GM18508 (cell line): ENCODE measurements at regions not wholly inside any gene's neighbourhood (a gene's known extent, or its start where the extent isn't known, plus 50 kb on each side); places are given as distances from the start of the nearest gene placed in this dataset.

Experiments used
- ATAC-seq: cut with Tn5 transposase; IDR thresholded peaks from one replicate; pipeline ENCODE4 v1.9.1; 2021; ENCODE audit warnings: moderate number of reproducible peaks; ENCODE audit not compliant: insufficient read depth, unreplicated experiment

DNA sequence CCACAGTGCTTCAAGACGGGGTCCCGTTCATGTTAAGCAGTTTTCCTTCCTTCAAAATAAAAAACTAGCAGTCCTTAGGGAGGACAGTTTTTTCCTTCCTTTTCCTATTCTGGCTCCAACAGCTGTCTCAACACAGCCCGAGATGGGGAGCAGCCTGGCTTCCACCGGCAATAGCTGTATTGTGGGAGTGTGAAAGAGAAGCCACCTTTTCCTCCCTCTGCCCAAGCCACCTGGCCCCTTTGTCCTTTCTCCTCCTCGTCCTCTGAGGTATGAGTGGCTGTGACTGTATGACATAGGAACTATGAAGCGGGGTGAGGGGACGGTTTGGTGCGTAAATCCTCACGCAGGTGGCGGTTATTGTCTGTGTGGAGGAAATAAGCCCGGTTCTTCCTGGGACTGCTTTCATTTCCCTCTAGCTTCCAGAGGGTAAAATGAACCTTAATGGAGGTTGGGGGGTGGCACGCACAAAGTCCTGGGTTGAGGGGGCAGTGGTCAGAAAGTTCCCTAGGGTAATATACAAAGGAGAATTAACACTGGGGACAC is 292.0 kb upstream of the DMRT1 start:
- ATAC-seq, result no peak

DNA sequence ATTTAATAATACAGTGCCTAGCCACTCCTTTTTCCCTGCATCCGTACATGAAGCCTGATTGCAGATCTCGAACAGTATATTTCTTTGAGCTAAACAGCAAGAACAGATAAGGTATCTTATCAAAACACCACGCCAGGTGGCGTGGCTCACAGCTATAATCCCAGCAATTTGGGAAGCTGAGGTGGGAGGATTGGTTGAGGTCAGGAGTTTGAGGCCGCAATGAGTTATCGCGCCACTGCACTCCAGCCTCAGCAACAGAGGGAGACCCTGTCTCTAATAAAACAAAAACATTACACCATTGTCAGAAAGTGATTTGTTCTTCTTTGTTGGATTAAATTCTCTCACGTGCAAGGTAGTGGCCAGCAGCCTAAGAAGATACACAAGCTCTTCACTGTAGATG is 291.2 kb upstream of the DMRT1 start:
- ATAC-seq, result no peak

DNA sequence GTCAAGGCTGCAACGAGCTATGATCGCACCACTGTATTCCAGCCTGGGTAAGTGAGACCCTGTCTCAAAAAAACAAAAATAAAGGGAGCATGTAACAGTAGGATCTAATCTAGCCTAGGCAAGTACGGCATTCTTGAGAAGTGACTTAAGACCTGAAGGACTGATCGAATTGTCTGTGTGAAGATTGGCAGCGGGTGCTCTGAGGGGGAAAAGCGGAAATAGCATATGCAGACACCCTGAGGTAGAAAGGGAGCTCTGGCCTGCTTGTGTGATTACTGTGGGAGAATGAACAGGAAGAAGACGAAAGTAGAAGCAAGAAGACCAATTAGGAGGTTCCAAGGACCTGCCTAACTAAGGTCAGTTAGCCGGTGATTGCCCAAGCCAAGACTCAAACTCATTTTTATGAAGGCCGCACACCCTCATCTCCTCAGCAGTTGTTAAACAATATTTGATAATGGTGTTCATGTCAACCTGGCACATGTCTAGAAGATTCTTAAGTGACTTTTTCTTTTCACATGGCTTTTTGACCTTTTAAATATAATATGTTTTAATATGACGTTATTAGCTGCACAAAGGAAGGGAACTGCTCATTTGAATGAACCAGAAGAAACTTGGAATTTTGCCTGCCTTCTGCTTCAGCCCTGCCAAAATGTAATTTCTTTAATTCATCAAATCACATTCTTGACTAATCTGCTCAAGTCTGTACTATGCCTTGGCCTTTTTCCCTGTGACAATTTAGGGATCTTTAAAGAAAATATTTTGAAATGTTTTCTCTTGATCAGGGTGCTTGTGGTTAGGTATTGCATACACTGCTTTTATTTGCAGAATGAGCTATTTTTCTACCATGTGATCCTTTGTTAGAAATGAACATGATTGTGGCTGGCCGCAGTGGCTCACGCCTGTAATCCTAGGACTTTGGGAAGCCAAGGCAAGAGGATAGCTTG is 289.2 kb upstream of the DMRT1 start:
- no peak for ATAC-seq

DNA sequence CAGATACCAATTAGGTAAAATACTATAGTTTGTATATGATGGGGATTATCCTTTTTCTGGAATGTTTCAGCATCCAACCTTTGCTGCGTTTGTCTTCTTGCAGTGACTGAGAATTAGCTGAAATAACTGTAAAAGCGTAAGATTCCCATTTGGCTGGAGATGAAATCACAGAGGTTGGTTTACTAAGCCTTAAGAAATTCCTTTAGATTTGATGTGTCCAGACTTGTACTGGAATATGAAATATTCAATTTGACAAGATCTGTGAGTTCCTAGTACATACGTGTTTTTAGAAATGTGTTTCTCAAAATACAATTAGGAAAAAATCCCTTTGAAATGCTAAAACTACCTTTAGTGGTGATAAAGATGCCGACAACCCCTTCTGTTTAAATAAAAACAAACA is 286.0 kb upstream of the DMRT1 start:
- ATAC-seq, result no peak

DNA sequence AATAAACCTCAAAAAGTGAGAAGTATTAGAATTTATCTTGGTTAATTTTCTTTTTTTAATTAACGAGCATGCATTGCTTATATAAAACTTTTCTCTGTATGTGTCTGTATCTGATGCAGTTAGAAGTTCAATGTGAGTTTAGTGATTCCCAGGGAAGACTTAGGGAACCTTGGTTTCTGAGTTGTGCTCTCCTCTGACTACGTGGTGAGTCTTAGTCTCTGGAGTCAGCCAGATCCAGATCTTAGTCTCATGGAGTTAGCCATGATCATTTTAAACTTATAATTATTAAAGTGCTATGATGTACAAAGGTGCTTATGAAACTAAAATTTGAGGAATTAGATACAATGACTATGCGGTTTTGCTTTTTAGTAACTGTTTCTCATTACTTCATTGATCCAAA is 285.3 kb upstream of the DMRT1 start:
- ATAC-seq, result no peak

DNA sequence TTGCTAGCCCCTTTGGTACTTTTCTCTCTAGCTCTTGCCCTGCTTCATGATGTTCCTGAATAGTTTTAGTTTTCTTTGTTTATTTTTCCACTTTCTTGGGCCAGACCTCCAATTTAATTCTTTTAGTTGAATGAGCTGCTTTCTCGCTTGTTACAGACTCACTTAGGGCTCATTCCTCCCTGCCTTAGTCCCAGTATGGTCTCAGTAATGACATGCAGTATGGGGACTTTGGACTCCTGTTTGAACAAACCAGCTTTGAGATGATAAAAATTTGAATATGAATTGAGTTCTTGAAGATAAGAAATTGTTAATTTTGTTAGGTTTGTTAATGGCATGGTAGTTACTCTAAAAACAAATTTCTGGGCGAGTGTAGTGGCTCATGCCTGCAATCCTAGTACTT is 284.8 kb upstream of the DMRT1 start:
- no peak for ATAC-seq

DNA sequence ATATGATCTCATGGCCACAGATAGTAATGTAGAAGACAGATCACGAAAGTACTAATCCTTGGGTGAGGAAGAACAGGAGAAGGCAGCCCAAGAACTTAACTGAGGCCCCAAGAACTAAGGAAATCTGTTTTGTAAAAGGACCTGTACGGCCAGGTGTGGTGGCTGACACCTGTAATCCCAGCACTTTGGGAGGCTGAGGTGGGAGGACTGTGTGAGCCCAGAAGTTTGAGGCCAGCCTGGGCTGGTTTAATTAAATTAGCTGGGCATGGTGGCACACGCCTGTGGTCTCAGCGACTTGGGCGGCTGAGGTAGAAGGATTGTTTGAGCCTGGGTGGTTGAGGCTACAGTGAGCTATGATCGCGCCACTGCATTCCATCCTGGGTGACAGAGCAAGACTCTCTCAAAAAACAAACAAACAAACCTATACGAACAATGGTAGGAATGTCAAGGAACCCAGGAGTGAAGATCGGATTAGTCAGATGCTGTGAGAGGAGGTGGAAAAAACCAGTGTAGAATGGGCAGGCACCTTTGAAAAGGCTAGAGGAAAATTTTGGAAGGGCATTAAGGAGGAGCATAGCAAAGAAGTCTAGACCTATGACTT is 283.8 kb upstream of the DMRT1 start:
- no peak for ATAC-seq

DNA sequence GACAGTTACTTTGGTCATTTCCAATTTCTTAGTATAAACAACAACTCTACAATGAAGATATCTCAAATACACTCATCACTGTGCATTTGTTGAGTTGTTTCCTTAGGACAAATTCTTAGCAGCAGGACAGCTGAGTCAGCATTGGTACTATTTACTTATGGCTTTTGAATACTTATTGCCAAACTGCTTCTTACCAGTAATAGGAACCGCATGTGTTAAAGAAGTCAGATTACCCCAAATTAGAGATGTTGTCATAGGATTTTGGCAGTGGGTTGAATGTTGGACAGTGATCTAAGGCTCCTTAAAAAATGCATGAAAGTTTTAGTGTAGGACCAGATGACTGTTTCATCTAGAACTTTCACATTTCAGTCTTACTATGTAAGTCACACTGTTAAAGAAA is 280.1 kb upstream of the DMRT1 start:
- ATAC-seq, result no peak

DNA sequence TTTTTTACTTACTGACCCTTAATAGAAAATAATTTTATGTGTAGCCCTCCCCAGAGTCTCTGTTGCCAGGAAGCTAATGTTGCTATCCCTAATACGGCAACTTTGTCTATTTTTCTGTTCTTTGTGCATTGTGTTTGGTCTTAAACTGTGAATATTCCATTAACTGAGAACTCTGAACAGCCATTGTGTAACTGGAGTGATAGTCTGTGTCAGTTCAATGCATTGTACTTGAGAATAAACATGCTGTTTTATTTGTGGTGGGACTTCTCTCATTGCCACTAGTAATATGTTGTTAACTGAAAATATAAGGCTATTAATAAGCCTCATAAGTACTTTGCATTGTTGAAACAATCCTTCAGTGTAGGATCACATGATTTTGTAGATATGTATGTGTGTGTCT is 278.3 kb upstream of the DMRT1 start:
- no peak for ATAC-seq

DNA sequence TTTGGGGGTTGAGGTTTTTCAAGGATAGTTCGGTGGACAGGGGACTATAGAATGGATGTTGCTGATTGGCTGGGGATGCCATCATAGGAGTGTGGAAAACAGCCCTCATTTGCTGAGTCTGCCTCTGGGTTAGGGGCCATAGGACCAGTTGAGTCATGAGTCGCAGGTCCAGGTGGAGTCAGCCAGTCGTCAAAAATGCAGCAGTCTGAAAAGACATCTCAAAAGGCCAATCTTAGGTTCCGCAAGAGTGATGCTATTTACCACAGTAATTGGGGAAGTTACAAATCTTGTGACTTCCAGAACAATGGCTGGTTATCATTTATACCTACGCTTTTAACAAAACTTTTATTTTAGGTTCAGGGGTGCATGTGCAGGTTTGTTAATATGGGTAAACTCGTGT is 276.0 kb upstream of the DMRT1 start:
- ATAC-seq, result no peak

DNA sequence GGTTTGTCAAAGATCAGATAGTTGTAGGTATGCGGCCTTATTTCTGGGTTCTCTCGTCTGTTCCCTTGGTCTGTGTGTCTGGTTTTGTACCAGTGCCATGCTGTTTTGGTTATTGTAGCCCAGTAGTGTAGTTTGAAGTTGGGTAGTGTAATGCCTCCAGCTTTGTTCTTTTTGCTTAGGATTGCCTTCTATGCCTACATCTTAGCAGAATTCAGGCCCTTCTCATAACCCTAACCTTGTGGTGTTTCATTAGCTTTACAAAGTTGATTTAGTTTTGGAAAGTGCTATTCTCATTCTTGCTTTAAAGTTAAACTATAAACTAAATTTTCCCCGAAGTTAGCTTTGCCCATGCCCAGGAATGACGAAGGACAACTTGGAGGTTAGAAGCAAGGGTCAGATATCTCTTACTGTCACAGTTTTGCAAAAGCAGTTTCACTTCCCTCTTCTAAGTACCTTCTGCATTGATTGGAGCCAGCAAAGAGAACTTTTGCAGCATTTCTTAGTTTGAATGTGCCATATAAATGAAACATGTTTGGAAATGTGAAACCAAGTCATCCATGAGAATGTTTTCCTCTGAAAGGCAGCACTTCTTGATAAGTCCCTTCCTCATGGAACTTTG is 274.3 kb upstream of the DMRT1 start:
- ATAC-seq, result peak; percentile 85

DNA sequence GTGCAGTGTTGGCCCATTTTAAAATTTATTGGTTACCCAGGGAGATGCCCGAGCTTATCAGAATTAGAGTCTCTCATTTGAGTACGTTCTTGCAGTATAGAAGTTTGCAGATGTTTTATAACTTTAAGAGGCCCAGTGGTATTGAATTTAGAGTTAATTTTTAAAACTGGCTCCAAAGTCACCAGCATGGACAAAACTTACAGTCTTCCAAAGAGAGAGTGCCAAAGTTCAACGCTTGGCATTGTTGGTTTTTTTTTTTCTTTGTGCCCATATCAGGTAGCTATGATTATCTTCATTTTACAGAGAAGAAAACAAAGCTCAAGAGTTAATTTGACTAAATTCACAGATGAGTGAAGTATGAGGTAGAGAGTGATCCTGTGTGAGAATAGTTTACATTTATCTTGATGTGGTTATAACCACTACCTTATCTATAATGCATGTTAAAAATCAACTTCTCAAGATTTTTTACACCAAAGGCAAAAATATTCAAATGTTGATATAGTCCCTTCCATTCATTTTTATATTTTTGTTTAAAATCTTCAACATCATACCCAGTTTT is 273.7 kb upstream of the DMRT1 start:
- peak; percentile 20 for ATAC-seq

DNA sequence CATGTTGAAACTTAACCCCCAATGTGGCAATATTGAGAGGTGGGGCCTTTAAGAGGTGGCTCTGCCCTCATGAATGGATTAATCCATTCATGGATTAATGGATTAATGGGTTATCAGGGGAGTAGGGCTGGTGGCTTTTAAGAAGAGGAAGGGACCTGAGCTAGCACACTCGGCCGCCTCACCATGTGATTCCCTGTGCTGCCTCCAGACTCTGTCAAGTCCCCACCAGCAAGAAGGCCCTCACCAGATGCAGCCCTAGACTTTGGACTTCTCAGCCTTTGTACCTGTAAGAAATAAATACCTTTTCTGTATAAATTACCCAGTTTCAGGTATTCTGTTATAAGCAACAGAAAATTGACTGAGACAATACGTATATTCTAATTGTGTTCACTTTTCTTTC is 272.2 kb upstream of the DMRT1 start:
- ATAC-seq, result no peak

DNA sequence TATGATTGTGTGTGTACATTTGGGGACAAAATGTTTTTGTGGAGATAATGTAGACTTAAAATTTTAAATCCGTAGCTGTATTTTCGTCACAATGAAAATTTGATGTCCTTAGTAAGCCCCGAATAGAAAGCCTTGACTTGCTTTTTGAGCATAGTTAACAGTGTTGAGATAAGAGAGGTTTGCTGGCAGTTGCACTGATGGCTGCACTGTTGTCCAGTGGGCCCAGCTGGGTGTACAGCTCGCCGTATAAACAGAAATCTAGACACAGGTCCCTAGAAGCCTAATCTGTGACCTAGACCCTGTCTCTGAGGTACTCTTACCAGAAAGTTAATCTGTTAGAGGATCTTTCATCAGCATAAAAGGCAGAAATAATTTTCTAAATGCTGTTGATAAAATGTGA is 271.3 kb upstream of the DMRT1 start:
- ATAC-seq, result no peak

DNA sequence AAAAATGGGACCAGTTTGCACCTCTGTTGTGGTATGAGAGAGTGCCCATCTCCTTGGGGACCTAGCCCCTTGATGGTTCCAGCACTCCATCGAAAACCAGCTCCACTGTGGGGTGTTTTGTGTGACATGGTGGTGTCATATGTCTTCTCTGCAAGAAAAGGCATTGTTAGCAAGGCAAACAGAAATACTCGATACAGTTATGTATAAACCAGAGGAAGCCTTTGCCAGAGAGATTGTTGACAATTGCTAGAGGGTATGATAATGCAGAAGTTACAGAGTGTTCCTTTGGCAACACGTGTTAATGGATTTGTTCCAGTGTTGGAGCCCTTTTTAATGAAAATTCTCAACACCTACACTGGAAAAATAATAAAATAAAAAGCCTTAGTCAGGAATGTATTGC is 270.4 kb upstream of the DMRT1 start:
- ATAC-seq, result no peak

DNA sequence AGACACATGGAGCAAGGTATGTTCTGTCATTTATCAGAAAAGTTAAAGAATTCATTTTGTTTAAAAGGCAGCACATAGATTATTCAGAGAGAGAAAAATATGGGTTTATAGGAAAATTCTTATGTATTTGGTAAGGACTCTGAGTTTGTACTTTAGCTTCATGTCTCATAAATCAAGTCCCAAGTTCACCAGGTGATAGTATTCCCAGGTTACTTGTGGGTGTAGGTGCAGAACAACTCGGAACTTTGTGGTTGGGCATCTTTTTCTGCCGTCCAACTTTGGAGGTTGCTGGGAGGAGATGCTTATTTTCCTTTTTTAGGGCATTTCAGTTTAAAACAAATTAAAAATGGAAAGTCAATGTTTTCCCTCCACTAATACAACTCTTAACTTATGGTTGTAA is 269.8 kb upstream of the DMRT1 start:
- no peak for ATAC-seq

DNA sequence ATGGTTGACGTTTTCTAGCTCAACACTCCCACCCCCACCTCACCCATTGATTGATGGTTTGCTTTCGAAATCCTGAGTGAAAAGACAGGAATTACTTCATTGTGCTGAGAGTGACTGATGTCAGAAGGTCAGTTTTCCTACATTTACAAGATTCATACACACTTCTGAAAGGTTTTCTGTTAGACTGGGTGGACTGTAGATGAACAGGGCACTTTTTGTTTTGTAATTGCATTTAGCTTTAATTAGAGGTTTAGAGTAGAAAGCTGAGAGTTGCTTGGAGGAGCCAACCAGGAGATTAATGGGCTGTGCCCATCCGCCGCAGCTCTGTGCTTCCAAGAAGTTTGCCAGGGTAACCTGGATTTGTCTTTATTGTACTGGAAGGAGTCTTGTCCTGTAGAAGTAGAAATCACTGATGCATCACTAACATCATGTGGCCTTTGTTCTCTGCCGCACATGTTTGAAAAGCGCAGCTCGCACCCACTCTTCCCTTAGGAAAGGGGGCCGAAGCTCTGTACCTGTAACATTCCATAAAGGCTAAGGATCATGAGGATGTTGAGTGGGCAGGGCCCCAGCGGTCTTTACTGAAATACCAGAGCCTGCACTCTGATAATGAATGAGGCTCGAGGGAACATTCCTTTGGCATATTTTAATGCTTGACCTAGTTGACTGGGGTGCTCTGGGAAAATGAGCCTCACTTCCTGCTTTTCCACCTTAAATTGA is 267.6 kb upstream of the DMRT1 start:
- ATAC-seq, result no peak

DNA sequence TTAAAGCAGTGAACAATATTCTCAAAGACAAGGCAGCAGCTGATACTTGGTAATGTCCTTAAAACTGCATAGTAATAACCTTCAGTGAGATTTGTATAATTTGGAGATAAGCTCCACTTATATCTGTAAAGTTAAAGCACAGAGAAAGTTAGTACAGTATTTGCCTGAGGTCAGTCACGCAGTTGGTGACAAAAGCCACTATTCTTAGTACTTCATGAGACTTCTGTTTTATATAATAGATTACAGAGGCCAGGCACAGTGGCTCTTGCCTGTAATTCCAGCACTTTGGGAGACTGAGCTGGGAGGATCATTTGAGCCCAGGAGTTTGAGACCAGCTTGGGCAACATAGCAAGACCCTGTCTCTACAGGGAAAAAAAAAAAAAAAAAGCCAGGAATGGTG is 266.4 kb upstream of the DMRT1 start:
- no peak for ATAC-seq

DNA sequence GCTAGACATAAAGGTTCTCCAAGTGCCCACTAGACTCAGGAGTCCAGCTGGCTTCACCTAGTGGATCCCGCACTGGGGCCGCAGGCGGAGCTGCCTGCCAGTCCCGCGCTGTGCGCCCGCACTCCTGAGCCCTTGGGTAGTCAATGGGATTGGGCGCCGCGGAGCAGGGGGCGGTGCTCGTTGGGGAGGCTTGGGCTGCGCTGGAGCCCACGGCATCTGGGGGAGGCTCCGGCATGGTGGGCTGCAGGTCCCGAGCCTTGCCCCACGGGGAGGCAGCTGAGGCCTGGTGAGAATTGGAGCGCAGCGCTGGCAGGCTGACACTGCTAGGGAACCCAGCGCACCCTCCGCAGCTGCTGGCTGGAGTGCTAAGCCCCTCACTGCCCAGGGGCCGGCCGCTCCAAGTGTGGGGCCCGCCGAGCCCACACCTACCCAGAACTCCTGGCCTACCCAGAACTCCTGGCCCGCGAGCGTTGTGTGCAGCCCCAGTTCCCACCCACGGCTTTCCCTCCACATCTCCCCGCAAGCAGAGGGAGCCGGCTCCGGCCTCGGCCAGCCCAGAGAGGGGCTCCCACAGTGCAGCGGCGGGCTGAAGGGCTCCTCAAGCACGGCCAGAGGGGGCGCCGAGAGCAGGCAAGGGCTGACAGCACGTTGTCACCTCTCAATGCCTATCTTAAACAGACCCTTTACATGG is 260.7 kb upstream of the DMRT1 start:
- ATAC-seq, result no peak
